H1 (cell line): ENCODE measurements at regions not wholly inside any gene's neighbourhood (a gene's known extent, or its start where the extent isn't known, plus 50 kb on each side); places are given as distances from the start of the nearest gene placed in this dataset.

Experiments used
- BACH1 ChIP-seq: IDR thresholded peaks from 2 replicates; pipeline ENCODE4 v1.6.1; 2012; ENCODE audit warnings: low read length, improper control_type of control experiment
- CBX5 ChIP-seq: fragments of 300-800, 300-1000 bp; sonication (generic); IDR thresholded peaks from 2 replicates; pipeline ENCODE4 v1.7.1; 2016; ENCODE audit warnings: antibody characterized with exemption, low read length, low read depth
- CHD2 ChIP-seq: IDR thresholded peaks from 2 replicates; pipeline ENCODE4 v1.6.1; 2012; ENCODE audit warnings: low read length, improper control_type of control experiment
- CHD7 ChIP-seq: fragments of 300-600 bp; sonication (generic); IDR thresholded peaks from 2 replicates; pipeline ENCODE4 v1.7.1; 2012; ENCODE audit warnings: low read length, moderate library complexity, mild to moderate bottlenecking, inconsistent platforms; ENCODE audit not compliant: insufficient replicate concordance
- CTBP2 ChIP-seq: IDR thresholded peaks from 2 replicates; pipeline ENCODE4 v1.7.0; 2011; ENCODE audit warnings: borderline replicate concordance, mild to moderate bottlenecking, moderate library complexity, mixed read lengths, low read length; ENCODE audit not compliant: insufficient read depth, insufficient read length
- JUN ChIP-seq: IDR thresholded peaks from 2 replicates; pipeline ENCODE4 v1.6.1; 2011; ENCODE audit warnings: low read depth, mild to moderate bottlenecking, improper control_type of control experiment, low read length
- JUND ChIP-seq: IDR thresholded peaks from 2 replicates; pipeline ENCODE4 v1.6.1; 2011; ENCODE audit warnings: mild to moderate bottlenecking, improper control_type of control experiment, low read length
- POLR2A ChIP-seq, 2 experiments: IDR thresholded peaks; 1 replicate in 1 of 2; 2 replicates in 1 of 2; pipeline ENCODE4 v1.6.1; 2011; ENCODE audit warnings: low read depth in 2 of 2, low read length in 2 of 2, mild to moderate bottlenecking in 2 of 2; ENCODE audit errors: control extremely low read depth in 1 of 2
- POU5F1 ChIP-seq: IDR thresholded peaks from 2 replicates; pipeline ENCODE4 v1.6.1; 2011; ENCODE audit warnings: low read depth, mild to moderate bottlenecking, low read length, moderate library complexity
- SP4 ChIP-seq: IDR thresholded peaks from 2 replicates; pipeline ENCODE4 v1.6.1; 2012; ENCODE audit warnings: low read length, inconsistent platforms
- SRF ChIP-seq: IDR thresholded peaks from 2 replicates; pipeline ENCODE4 v1.6.1; 2011; ENCODE audit warnings: mild to moderate bottlenecking, low read depth, low read length, moderate library complexity
- SUZ12 ChIP-seq: fragments of 200-600 bp; sonication (generic); IDR thresholded peaks from 2 replicates; pipeline ENCODE4 v1.6.1; 2012; ENCODE audit warnings: mild to moderate bottlenecking, inconsistent platforms, low read length, moderate library complexity, mixed read lengths
- USF2 ChIP-seq: IDR thresholded peaks from 2 replicates; pipeline ENCODE4 v1.6.1; 2011; ENCODE audit warnings: low read length, improper control_type of control experiment

GRCh38 chr9:78163834-78164233 lies 72.0 kb upstream of the CEP78 start (continued):
- TF ChIP-seq CHD7 (no peak), POU5F1 (no peak), BACH1 (no peak), SRF (no peak), SUZ12 (no peak), POLR2A (IDR thresholded peaks at IDR 0.05; ENCODE audit: control extremely low read depth in 1 of 2, low read depth in 2 of 2, low read length in 2 of 2) (no peak), JUND (no peak), USF2 (no peak), CBX5 (no peak), JUN (no peak), CTBP2 (no peak), SP4 (no peak), CHD2 (no peak)
